ENCODE measurements at regions not wholly inside any gene's neighbourhood (a gene's known extent, or its start where the extent isn't known, plus 50 kb on each side); places are given as distances from the start of the nearest gene placed in this dataset.
"Not testable (repeated sequence)": the region's sequence is repeated elsewhere in the genome, so short reads cannot be mapped to it uniquely, and the experiment has no call there.

- H2AK5ac ChIP-seq (ENCODE audit: low read depth, low read length); H3K4me3 ChIP-seq (ENCODE audit: extremely low read depth in 1 of 4, insufficient read depth in 2 of 4, low read depth in 3 of 4, low read length in 4 of 4); H4K5ac ChIP-seq (ENCODE audit: insufficient read length, low read depth, low read length); H3K14ac ChIP-seq (ENCODE audit: insufficient read length); DNase-seq (ENCODE audit: low read depth in 1 of 2, low spot score in 2 of 2); H3K56ac ChIP-seq (replicated peaks; ENCODE audit: insufficient read length, low read depth, low read length); H3K23me2 ChIP-seq (ENCODE audit: low read depth, low read length); H3K9me3 ChIP-seq (ENCODE audit: insufficient read depth in 2 of 2, low read depth in 1 of 2, low read length in 1 of 2); H4K91ac ChIP-seq (replicated peaks; ENCODE audit: insufficient read length, low read length); H3K4ac ChIP-seq (replicated peaks; ENCODE audit: insufficient read length, low read depth, low read length); H3K23ac ChIP-seq (ENCODE audit: insufficient read length); H4K20me1 ChIP-seq (replicated peaks in 1 of 2; ENCODE audit: control insufficient read depth in 1 of 2, insufficient read depth in 2 of 2, low read length in 2 of 2); H3K79me1 ChIP-seq (ENCODE audit: low read depth, low read length); H3K27ac ChIP-seq (ENCODE audit: low read depth, low read length); H3K27me3 ChIP-seq (replicated peaks in 1 of 4; ENCODE audit: control insufficient read depth in 3 of 4, extremely low read depth in 1 of 4, insufficient read depth in 3 of 4, low read length in 3 of 4); FAIRE-seq; H3K4me1 ChIP-seq (replicated peaks in 1 of 4; ENCODE audit: control insufficient read depth in 3 of 4, insufficient read depth in 4 of 4, low read length in 3 of 4); H4K8ac ChIP-seq (ENCODE audit: extremely low read depth, insufficient read depth, low read length); POLR2A ChIA-PET (ENCODE audit: partially characterized antibody); H3K36me3 ChIP-seq (ENCODE audit: control insufficient read depth in 2 of 4, insufficient read depth in 4 of 4, low read length in 3 of 4); H2AFZ ChIP-seq (ENCODE audit: low read length); H2BK20ac ChIP-seq (ENCODE audit: low read length); H2BK12ac ChIP-seq (ENCODE audit: low read depth, low read length); H3K4me2 ChIP-seq (ENCODE audit: insufficient read depth in 1 of 2, low read depth in 2 of 2, low read length in 2 of 2); H3K9ac ChIP-seq (replicated peaks in 1 of 4; ENCODE audit: extremely low read depth in 1 of 4, low read depth in 3 of 4, low read length in 3 of 4); H3K79me2 ChIP-seq (ENCODE audit: control insufficient read depth in 1 of 2, insufficient read depth in 2 of 2, low read length in 2 of 2); H2BK15ac ChIP-seq (ENCODE audit: low read length); H2BK5ac ChIP-seq (ENCODE audit: low read depth, low read length); H2BK120ac ChIP-seq (replicated peaks; ENCODE audit: low read depth, low read length); H3K18ac ChIP-seq (ENCODE audit: extremely low read depth, low read length): not testable (repeated sequence)
- CTCF ChIA-PET (ENCODE audit: partially characterized antibody) = interaction anchor here (1.2 kb wide), 1 partner anchor 35 kb away, joined by 3 read pairs; no protein-coding TSS in a partner anchor
- 85% methylated on average over 9 of the region's 9 CpGs; no CpG with 5 or more reads in 1 of the 2 experiments for WGBS, 2 experiments (ENCODE audit: extremely low coverage in 1 of 2, insufficient coverage in 1 of 2, insufficient read length in 1 of 2, insufficient replicate concordance in 2 of 2, low coverage in 1 of 2, low lambda C conversion rate in 2 of 2, missing lambda C conversion rate in 1 of 2)
Measured at GRCh38 chr4:154117726-154118125, 328.8 kb upstream of the SFRP2 start.

All from H1 (cell line).